ENCODE measurements at regions not wholly inside any gene's neighbourhood (a gene's known extent, or its start where the extent isn't known, plus 50 kb on each side); places are given as distances from the start of the nearest gene placed in this dataset.
"Not testable (repeated sequence)": the region's sequence is repeated elsewhere in the genome, so short reads cannot be mapped to it uniquely, and the experiment has no call there.

DNA sequence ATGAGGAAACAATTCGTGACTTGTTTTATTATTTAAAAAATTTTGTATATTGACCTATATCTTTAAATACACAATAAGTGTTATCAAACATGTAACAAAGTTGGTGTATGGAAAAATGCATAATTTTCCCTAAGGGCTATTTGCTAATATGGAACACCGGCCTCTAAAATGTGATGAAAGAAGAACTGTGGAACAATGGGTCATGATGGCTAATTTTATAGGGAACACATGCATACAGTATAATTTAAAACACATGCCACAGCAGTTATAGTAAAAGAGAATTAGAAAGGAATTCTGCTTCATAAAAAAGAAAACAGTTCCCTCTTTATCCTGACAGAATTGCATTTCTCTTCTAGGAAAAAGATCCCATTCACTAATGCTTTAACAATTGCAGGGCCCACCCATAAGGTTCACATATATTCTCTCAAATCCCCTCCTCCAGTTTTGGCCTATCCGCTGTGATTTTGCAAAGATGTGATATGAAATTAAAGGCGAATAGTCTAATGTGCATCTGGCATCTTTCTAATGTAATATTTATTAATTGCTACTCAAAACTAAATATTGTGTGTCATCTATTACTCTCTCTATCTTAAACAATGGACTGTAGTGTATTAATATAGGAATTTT lies 628.1 kb upstream of the CITED2 start:
- DNase-seq (ENCODE audit: low spot score) = no peak
- Histone ChIP-seq H3K9me3 (ENCODE audit: severe bottlenecking) (no peaks in the 10 kb centered on the region), H3K4me1 (ENCODE audit: insufficient read depth, poor library complexity, severe bottlenecking) (no peaks in the 10 kb centered on the region), H3K27ac (ENCODE audit: poor library complexity, severe bottlenecking) (no peak overlapping the region), H3K27me3 (ENCODE audit: insufficient read depth, poor library complexity, severe bottlenecking) (no peaks in the 10 kb centered on the region), H3K36me3 (ENCODE audit: low read depth) (no peaks in the 10 kb centered on the region), H3K4me3 (ENCODE audit: severe bottlenecking) (no peak overlapping the region)
- ATAC-seq (ENCODE audit: low read depth) = no peak
- TF ChIP-seq, protein P1, sequence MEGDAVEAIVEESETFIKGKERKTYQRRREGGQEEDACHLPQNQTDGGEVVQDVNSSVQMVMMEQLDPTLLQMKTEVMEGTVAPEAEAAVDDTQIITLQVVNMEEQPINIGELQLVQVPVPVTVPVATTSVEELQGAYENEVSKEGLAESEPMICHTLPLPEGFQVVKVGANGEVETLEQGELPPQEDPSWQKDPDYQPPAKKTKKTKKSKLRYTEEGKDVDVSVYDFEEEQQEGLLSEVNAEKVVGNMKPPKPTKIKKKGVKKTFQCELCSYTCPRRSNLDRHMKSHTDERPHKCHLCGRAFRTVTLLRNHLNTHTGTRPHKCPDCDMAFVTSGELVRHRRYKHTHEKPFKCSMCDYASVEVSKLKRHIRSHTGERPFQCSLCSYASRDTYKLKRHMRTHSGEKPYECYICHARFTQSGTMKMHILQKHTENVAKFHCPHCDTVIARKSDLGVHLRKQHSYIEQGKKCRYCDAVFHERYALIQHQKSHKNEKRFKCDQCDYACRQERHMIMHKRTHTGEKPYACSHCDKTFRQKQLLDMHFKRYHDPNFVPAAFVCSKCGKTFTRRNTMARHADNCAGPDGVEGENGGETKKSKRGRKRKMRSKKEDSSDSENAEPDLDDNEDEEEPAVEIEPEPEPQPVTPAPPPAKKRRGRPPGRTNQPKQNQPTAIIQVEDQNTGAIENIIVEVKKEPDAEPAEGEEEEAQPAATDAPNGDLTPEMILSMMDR (IDR thresholded peaks at IDR 0.05; ENCODE audit: poor library complexity, severe bottlenecking) = no peak

DNA sequence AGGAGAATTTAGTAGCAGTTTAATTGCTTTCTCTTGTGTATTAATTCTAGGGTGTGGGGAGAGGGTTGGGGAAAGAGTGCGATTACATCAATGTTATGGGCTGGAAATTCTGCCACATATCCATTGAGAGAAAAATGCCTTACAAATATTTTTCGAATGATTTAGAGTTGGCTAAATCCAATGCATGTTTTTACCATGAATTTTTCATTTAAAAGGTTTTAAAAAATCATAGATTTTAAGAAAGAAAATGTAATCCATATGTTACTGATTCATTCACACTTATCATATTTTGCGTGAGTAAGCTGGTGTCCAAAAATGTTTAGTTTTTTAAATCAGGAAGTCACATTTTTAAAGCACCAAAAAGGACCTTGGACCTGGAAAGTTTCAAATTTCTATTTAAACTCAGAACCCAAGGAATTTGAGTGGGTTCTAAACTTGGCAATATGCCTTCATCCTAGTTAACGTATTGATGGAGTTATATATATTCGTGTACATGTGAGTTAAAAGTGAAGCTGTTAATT lies 627.4 kb upstream of the CITED2 start:
- no peak overlapping the region for H3K27ac ChIP-seq (ENCODE audit: poor library complexity, severe bottlenecking)
- ATAC-seq (ENCODE audit: low read depth) = no peak
- no peaks in the 10 kb centered on the region for H3K36me3 ChIP-seq (ENCODE audit: low read depth)
- no peak overlapping the region for H3K4me3 ChIP-seq (ENCODE audit: severe bottlenecking)
- H3K27me3 ChIP-seq (ENCODE audit: insufficient read depth, poor library complexity, severe bottlenecking) = no peaks in the 10 kb centered on the region
- TF ChIP-seq, protein P1 (IDR thresholded peaks at IDR 0.05; ENCODE audit: poor library complexity, severe bottlenecking) = no peak
- no peaks in the 10 kb centered on the region for H3K4me1 ChIP-seq (ENCODE audit: insufficient read depth, poor library complexity, severe bottlenecking)
- DNase-seq (ENCODE audit: low spot score) = no peak
- H3K9me3 ChIP-seq (ENCODE audit: severe bottlenecking) = no peaks in the 10 kb centered on the region

DNA sequence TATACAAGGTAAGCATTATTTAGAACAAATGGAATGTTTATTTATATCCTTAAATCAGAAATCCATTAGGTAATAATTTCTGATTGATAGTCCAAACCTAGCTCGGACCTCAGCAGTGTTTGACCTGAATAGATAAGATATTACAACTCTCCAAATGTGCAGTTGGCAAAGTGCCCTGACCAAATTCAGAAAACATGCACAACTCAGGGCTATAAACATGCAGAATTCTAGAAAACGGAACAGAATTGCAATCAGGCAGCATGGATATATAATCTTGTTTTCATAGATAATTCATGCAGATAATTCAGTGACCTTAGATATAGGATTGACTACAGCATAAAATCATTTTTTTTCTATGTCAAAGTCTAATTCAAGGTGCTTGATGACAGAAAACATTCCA lies 626.6 kb upstream of the CITED2 start:
- Histone ChIP-seq H3K27me3 (ENCODE audit: insufficient read depth, poor library complexity, severe bottlenecking) (no peaks in the 10 kb centered on the region), H3K9me3 (ENCODE audit: severe bottlenecking) (no peaks in the 10 kb centered on the region), H3K36me3 (ENCODE audit: low read depth) (no peaks in the 10 kb centered on the region), H3K27ac (ENCODE audit: poor library complexity, severe bottlenecking) (no peak overlapping the region), H3K4me3 (ENCODE audit: severe bottlenecking) (no peak overlapping the region), H3K4me1 (ENCODE audit: insufficient read depth, poor library complexity, severe bottlenecking) (no peaks in the 10 kb centered on the region)
- DNase-seq (ENCODE audit: low spot score) (no peak), ATAC-seq (ENCODE audit: low read depth) (no peak)
- TF ChIP-seq, protein P1 (IDR thresholded peaks at IDR 0.05; ENCODE audit: poor library complexity, severe bottlenecking) = no peak

DNA sequence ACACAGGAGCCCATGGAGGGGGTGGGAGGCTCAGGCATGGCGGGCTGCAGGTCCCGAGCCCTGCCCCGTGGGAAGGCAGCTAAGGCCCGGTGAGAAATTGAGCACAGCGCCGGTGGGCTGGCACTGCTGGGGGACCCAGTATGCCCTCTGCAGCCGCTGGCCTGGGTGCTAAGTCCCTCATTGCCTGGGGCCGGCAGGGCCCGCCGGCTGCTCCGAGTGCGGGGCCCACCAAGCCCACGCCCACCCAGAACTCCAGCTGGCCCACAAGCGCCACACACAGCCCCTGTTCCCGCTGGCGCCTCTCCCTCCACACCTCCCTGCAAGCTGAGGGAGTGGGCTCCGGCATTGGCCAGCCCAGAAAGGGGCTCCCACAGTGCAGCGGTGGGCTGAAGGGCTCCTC lies 625.2 kb upstream of the CITED2 start:
- H3K27ac ChIP-seq (ENCODE audit: poor library complexity, severe bottlenecking); H3K4me3 ChIP-seq (ENCODE audit: severe bottlenecking); H3K4me1 ChIP-seq (ENCODE audit: insufficient read depth, poor library complexity, severe bottlenecking); H3K9me3 ChIP-seq (ENCODE audit: severe bottlenecking); DNase-seq (ENCODE audit: low spot score); H3K36me3 ChIP-seq (ENCODE audit: low read depth); ATAC-seq (ENCODE audit: low read depth); H3K27me3 ChIP-seq (ENCODE audit: insufficient read depth, poor library complexity, severe bottlenecking): not testable (repeated sequence)

DNA sequence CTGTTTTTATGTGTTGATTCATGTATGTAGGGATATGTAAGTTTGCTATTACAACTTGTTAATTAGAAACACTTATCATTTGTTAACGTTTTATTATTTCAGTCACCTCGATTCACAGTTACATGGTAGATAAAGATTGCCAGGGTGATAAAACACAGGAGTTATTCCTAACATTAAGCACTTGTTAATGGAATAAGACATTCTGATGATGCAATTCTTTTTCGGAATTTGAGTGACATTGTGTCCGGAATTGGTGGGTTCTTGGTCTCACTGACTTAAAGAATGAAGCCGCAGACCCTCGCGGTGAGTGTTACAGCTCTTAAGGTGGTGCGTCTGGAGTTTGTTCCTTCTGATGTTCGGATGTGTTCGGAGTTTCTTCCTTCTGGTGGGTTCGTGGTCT lies 624.0 kb upstream of the CITED2 start:
- not testable (repeated sequence) for H3K36me3 ChIP-seq (ENCODE audit: low read depth); DNase-seq (ENCODE audit: low spot score); H3K27ac ChIP-seq (ENCODE audit: poor library complexity, severe bottlenecking); H3K4me1 ChIP-seq (ENCODE audit: insufficient read depth, poor library complexity, severe bottlenecking); ATAC-seq (ENCODE audit: low read depth); H3K27me3 ChIP-seq (ENCODE audit: insufficient read depth, poor library complexity, severe bottlenecking); H3K4me3 ChIP-seq (ENCODE audit: severe bottlenecking); H3K9me3 ChIP-seq (ENCODE audit: severe bottlenecking)

DNA sequence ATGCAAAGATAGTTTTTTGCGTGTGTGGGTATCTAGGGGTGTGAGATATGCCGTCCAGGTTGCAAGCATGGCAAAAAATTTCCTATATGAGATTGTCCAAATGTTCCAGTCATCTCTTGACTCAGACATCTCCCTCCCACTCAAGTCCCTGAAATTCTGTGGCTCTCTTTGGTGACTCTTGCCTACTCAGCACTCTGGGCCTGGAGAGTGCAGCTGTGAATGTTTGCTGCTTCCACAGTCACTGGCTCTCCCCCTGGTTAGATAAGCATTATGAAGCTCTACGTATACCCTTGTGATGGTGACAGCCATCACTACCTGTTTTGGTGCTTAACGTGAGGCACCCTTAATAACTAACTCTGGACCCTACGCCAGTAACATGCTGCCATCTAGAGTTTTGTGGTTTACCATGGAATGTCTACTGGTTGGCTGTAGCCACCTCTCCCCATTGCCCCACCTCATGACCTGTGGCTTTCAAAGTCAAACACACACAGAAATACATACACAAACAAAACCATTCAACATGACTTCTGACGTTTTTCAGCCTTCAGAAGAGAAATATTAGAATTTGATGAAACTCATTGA lies 621.9 kb upstream of the CITED2 start:
- H3K9me3 ChIP-seq (ENCODE audit: severe bottlenecking) = no peaks in the 10 kb centered on the region
- H3K4me1 ChIP-seq (ENCODE audit: insufficient read depth, poor library complexity, severe bottlenecking) = no peaks in the 10 kb centered on the region
- no peaks in the 10 kb centered on the region for H3K27me3 ChIP-seq (ENCODE audit: insufficient read depth, poor library complexity, severe bottlenecking)
- H3K4me3 ChIP-seq (ENCODE audit: severe bottlenecking) = no peak overlapping the region
- no peaks in the 10 kb centered on the region for H3K36me3 ChIP-seq (ENCODE audit: low read depth)
- no peak for ATAC-seq (ENCODE audit: low read depth)
- TF ChIP-seq, protein P1 (IDR thresholded peaks at IDR 0.05; ENCODE audit: poor library complexity, severe bottlenecking) = no peak
- no peak for DNase-seq (ENCODE audit: low spot score)
- H3K27ac ChIP-seq (ENCODE audit: poor library complexity, severe bottlenecking) = no peak overlapping the region

All from RWPE2 (cell line).